ENCODE measurements at regions not wholly inside any gene's neighbourhood (a gene's known extent, or its start where the extent isn't known, plus 50 kb on each side); places are given as distances from the start of the nearest gene placed in this dataset.
"Not testable (repeated sequence)": the region's sequence is repeated elsewhere in the genome, so short reads cannot be mapped to it uniquely, and the experiment has no call there.

- no peak for DNase-seq
These were observed 240.1 kb downstream of the TFAP2A start for GRCh38 chr6:10174761-10175160.

GRCh38 chr6:10174056-10174455 is 240.8 kb downstream of the TFAP2A start:
- DNase-seq = no peak

GRCh38 chr6:10171706-10172105 is 243.2 kb downstream of the TFAP2A start:
- not testable (repeated sequence) for DNase-seq

GRCh38 chr6:10170816-10171215 is 244.1 kb downstream of the TFAP2A start:
- no peak for DNase-seq

- DNase-seq = no peak
These were observed 248.8 kb downstream of the TFAP2A start for GRCh38 chr6:10166031-10166430.

GRCh38 chr6:10163203-10163962 is 251.5 kb downstream of the TFAP2A start:
- no peak for DNase-seq

- DNase-seq = no peak
These were observed 258.0 kb downstream of the TFAP2A start for GRCh38 chr6:10156875-10157274.

GRCh38 chr6:10154251-10154650 is 260.6 kb downstream of the TFAP2A start:
- no peak for DNase-seq

- DNase-seq = no peak
These were observed 263.5 kb downstream of the TFAP2A start for GRCh38 chr6:10151144-10151915.

GRCh38 chr6:10149603-10150002 is 265.3 kb downstream of the TFAP2A start:
- no peak for DNase-seq

GRCh38 chr6:10146715-10147451 is 268.0 kb downstream of the TFAP2A start:
- no peak for DNase-seq

- DNase-seq = no peak
These were observed 270.1 kb downstream of the TFAP2A start for GRCh38 chr6:10144772-10145171.

GRCh38 chr6:10141746-10142443 is 273.0 kb downstream of the TFAP2A start:
- no peak for DNase-seq

- DNase-seq = no peak
These were observed 274.1 kb downstream of the TFAP2A start for GRCh38 chr6:10140824-10141223.

GRCh38 chr6:10140136-10140535 is 274.7 kb downstream of the TFAP2A start:
- no peak for DNase-seq

- no peak for DNase-seq
These were observed 276.0 kb downstream of the TFAP2A start for GRCh38 chr6:10138917-10139316.

- no peak for DNase-seq
These were observed 278.2 kb downstream of the TFAP2A start for GRCh38 chr6:10136636-10137035.

GRCh38 chr6:10134185-10134584 is 280.7 kb downstream of the TFAP2A start:
- not testable (repeated sequence) for DNase-seq

GRCh38 chr6:10128721-10129120 is 286.2 kb downstream of the TFAP2A start:
- DNase-seq = no peak

GRCh38 chr6:10122164-10122563 is 292.7 kb downstream of the TFAP2A start:
- DNase-seq = no peak

GRCh38 chr6:10112871-10113549 is 301.9 kb downstream of the TFAP2A start:
- DNase-seq = no peak

GRCh38 chr6:10111975-10112374 is 302.9 kb downstream of the TFAP2A start:
- DNase-seq = no peak
